AG04450 (cell line): ENCODE measurements at regions not wholly inside any gene's neighbourhood (a gene's known extent, or its start where the extent isn't known, plus 50 kb on each side); places are given as distances from the start of the nearest gene placed in this dataset.
"Not testable (repeated sequence)": the region's sequence is repeated elsewhere in the genome, so short reads cannot be mapped to it uniquely, and the experiment has no call there.

Experiments
- CTCF ChIA-PET: fragments of 300-600, 350-600 bp; formaldehyde crosslinking; extraction: SDS; loops from one replicate; lab custom pipeline; 2022; ENCODE audit warnings: antibody characterized with exemption, inconsistent platforms; lab: Charles Lee
- POLR2A ChIA-PET: fragments of 350-600 bp; formaldehyde crosslinking; extraction: SDS; loops from one replicate; lab custom pipeline; 2021; ENCODE audit warnings: antibody characterized with exemption, inconsistent platforms; lab: Yijun Ruan, JAX
- DNase-seq: peaks from one replicate; pipeline ENCODE4 v3.0.0-alpha.2; 2011; ENCODE audit warnings: low read depth, low spot score
- H3K27ac ChIP-seq: one replicate; pipeline ENCODE4 v1.5.1; 2012; ENCODE audit warnings: low read depth, low read length, control low read depth
- H3K27me3 ChIP-seq: one replicate; pipeline ENCODE4 v1.6.0; 2012; ENCODE audit warnings: low read length; ENCODE audit not compliant: control insufficient read depth, insufficient read depth
- H3K4me3 ChIP-seq: 2 replicates; pipeline ENCODE4 v1.5.1; 2011; ENCODE audit warnings: mild to moderate bottlenecking, low read depth, low read length, control low read depth
- H3K9me3 ChIP-seq: 2 replicates; pipeline ENCODE4 v1.5.1; 2012; ENCODE audit warnings: low read length; ENCODE audit not compliant: control insufficient read depth, insufficient read depth
- TF ChIP-seq, protein P1 (sequence below): IDR thresholded peaks from 2 replicates; pipeline ENCODE4 v1.5.1; 2011; ENCODE audit warnings: low read depth, low read length, control low read depth, inconsistent platforms

DNA sequence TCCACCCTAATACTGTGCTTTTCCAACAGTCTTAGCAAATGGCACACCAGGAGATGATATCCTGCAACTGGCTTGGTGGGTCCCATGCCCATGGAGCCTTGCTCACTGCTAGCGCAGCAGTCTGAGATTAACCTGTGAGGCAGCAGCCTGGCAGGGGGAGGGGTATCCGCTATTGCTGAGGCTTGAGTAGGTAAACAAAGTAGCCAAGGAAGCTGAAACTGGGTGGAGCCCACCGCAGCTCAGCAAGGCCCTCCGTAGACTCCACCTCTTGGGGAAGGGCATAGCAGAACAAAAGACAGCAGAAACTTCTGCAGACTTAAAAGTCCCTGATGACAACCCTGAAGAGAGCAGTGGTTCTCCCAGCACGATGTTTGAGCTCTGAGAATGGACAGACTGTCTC lies 399.0 kb downstream of the CCSER2 start:
- Histone ChIP-seq H3K27ac (no peak overlapping the region), H3K27me3 (no peaks in the 10 kb centered on the region), H3K4me3 (no peak overlapping the region), H3K9me3 (peaks cover 5% of the 10 kb centered on the region; the same call in 1 of the 2 replicates)
- no peak for DNase-seq
- POLR2A ChIA-PET: no interaction called here
- TF ChIP-seq, protein P1, sequence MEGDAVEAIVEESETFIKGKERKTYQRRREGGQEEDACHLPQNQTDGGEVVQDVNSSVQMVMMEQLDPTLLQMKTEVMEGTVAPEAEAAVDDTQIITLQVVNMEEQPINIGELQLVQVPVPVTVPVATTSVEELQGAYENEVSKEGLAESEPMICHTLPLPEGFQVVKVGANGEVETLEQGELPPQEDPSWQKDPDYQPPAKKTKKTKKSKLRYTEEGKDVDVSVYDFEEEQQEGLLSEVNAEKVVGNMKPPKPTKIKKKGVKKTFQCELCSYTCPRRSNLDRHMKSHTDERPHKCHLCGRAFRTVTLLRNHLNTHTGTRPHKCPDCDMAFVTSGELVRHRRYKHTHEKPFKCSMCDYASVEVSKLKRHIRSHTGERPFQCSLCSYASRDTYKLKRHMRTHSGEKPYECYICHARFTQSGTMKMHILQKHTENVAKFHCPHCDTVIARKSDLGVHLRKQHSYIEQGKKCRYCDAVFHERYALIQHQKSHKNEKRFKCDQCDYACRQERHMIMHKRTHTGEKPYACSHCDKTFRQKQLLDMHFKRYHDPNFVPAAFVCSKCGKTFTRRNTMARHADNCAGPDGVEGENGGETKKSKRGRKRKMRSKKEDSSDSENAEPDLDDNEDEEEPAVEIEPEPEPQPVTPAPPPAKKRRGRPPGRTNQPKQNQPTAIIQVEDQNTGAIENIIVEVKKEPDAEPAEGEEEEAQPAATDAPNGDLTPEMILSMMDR: no peak
- CTCF ChIA-PET: no interaction called here

DNA sequence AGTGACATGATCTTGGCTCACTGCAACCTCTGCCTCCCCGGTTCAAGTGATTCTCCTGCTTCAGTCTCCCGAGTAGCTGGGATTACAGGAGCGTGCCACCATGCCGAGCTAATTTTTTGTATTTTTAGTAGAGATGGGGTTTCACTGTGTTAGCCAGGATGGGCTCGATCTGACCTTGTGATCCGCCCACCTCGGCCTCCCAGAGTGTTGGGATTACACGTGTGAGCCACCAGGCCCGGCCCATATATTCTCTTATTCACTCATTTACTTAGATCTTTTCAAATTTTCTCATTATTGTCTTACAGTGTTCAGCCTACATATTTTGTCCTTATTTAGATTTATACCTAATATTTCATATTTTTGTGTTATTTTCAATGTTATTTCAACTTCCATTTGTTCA lies 410.7 kb downstream of the CCSER2 start:
- CTCF ChIA-PET, POLR2A ChIA-PET, DNase-seq: not testable (repeated sequence)

GRCh38 chr10:84739641-84740040 lies 411.3 kb downstream of the CCSER2 start:
- Histone ChIP-seq H3K4me3 (no peak overlapping the region), H3K9me3 (no peaks in the 10 kb centered on the region), H3K27me3 (no peaks in the 10 kb centered on the region), H3K27ac (no peak overlapping the region)
- TF ChIP-seq, protein P1: no peak
- DNase-seq: no peak
- POLR2A ChIA-PET: no interaction called here
- CTCF ChIA-PET: no interaction called here

More for the DNA sequence above, 410.7 kb downstream of the CCSER2 start:
- H3K9me3 ChIP-seq, H3K27ac ChIP-seq, H3K4me3 ChIP-seq, H3K27me3 ChIP-seq: not testable (repeated sequence)

- Histone ChIP-seq H3K27me3 (no peaks in the 10 kb centered on the region), H3K4me3 (no peak overlapping the region), H3K9me3 (no peaks in the 10 kb centered on the region), H3K27ac (no peak overlapping the region)
- ChIA-PET POLR2A (no interaction called here), CTCF (no interaction called here)
- no peak for DNase-seq
- TF ChIP-seq, protein P1: no peak
These were observed 415.1 kb downstream of the CCSER2 start for GRCh38 chr10:84743483-84743882.

DNA sequence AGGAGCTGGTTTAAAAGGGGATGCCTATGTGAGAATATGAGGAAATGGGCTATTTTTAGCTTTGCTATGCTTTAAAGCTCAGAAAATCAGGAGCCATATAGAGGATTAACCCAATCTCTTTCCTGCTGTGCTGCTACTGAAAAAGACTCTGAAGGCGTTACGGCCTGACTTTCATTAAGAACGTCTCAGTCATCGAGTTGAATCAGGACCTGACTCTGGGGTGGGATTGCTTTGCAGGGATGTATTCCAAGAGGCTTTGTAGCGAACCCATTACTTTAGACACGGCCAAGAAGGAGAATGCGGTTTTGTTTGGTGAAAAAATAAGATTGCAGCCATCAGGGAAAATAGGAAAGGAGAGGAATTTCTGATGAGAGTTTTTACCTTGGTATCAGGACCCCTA lies 426.9 kb downstream of the CCSER2 start:
- CTCF ChIA-PET: no interaction called here
- Histone ChIP-seq H3K27ac (no peak overlapping the region), H3K9me3 (peaks cover 2% of the 10 kb centered on the region; the same call in 1 of the 2 replicates), H3K4me3 (no peak overlapping the region), H3K27me3 (no peaks in the 10 kb centered on the region)
- TF ChIP-seq, protein P1: no peak
- POLR2A ChIA-PET: no interaction called here
- DNase-seq: no peak

GRCh38 chr10:84756653-84757052 lies 428.3 kb downstream of the CCSER2 start:
- H3K4me3 ChIP-seq, H3K9me3 ChIP-seq, H3K27me3 ChIP-seq, CTCF ChIA-PET, POLR2A ChIA-PET, H3K27ac ChIP-seq, DNase-seq: not testable (repeated sequence)

GRCh38 chr10:84761994-84762614 lies 433.7 kb downstream of the CCSER2 start:
- peaks cover 12% of the 10 kb centered on the region for H3K9me3 ChIP-seq
- DNase-seq, H3K4me3 ChIP-seq, H3K27ac ChIP-seq, POLR2A ChIA-PET, H3K27me3 ChIP-seq, CTCF ChIA-PET: not testable (repeated sequence)
